ENCODE measurements at regions not wholly inside any gene's neighbourhood (a gene's known extent, or its start where the extent isn't known, plus 50 kb on each side); places are given as distances from the start of the nearest gene placed in this dataset.

DNA sequence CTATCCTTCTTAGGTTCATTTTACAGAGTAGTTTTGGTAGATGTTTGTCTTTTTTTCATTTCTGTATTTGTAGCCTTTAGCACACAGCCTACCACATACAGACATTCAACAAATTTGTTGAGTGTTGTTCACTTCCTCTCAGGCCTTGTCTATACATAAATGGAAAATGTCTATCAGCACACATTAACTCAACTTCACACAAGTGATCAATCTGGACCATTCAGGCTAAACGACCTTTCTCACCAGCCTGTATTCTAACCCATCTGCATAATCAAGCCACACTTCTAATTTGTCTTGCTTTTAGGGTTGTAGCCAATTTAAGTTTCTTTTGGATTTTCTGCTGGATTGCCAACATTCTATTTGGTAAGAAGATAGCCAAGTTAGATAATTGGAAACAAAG is 59.9 kb upstream of the DARS1 start:
- TF ChIP-seq, protein P1, sequence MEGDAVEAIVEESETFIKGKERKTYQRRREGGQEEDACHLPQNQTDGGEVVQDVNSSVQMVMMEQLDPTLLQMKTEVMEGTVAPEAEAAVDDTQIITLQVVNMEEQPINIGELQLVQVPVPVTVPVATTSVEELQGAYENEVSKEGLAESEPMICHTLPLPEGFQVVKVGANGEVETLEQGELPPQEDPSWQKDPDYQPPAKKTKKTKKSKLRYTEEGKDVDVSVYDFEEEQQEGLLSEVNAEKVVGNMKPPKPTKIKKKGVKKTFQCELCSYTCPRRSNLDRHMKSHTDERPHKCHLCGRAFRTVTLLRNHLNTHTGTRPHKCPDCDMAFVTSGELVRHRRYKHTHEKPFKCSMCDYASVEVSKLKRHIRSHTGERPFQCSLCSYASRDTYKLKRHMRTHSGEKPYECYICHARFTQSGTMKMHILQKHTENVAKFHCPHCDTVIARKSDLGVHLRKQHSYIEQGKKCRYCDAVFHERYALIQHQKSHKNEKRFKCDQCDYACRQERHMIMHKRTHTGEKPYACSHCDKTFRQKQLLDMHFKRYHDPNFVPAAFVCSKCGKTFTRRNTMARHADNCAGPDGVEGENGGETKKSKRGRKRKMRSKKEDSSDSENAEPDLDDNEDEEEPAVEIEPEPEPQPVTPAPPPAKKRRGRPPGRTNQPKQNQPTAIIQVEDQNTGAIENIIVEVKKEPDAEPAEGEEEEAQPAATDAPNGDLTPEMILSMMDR (IDR thresholded peaks at IDR 0.05), result no peak
- no peak for TF ChIP-seq POLR2A (IDR thresholded peaks at IDR 0.05)
